GM18520 (cell line): ENCODE measurements at regions not wholly inside any gene's neighbourhood (a gene's known extent, or its start where the extent isn't known, plus 50 kb on each side); places are given as distances from the start of the nearest gene placed in this dataset.

ENCODE experiments used
- ATAC-seq: cut with Tn5 transposase; IDR thresholded peaks from one replicate; pipeline ENCODE4 v1.9.1; 2021; ENCODE audit not compliant: unreplicated experiment

DNA sequence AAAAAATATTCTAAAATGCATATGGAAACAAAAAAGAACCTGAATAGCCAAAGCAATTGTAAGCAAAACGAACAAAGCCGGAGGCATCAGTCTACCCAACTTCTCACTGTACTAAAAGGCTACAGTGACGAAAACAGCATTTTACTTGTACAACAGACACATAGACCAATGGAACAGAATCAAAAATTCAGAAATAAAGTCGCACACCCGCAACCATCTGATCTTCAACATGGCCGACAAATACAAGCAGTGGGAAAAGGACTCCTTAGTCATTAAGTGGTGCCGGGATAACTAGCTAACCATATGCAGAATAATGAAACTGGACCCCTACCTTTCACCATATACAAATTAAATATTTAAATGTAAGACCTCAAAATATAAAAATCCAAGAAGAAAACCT lies 203.9 kb upstream of the PPFIA2 start:
- no peak for ATAC-seq

GRCh38 chr12:81962126-81962856 lies 203.1 kb upstream of the PPFIA2 start:
- no peak for ATAC-seq

GRCh38 chr12:81958406-81958805 lies 199.3 kb upstream of the PPFIA2 start:
- ATAC-seq: no peak

DNA sequence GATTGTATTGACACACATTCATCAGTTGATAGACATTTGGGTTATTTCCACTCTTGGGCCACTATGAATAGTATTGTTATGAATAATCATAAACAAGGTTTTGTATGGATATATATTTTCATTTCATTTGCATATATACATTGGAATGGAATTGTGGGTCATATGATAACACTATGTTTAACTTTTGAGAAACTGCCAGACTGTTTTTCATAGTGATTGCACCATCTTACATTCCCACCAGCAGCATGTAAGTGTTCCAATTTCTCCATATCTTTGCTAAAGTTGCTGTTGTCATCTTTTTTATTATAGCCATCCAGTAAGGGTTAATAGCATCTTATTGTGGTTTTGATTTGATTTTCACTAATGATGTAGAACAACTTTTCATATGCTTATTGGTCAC lies 198.5 kb upstream of the PPFIA2 start:
- no peak for ATAC-seq

GRCh38 chr12:81956468-81956860 lies 197.3 kb upstream of the PPFIA2 start:
- no peak for ATAC-seq

GRCh38 chr12:81953541-81953940 lies 194.4 kb upstream of the PPFIA2 start:
- no peak for ATAC-seq

DNA sequence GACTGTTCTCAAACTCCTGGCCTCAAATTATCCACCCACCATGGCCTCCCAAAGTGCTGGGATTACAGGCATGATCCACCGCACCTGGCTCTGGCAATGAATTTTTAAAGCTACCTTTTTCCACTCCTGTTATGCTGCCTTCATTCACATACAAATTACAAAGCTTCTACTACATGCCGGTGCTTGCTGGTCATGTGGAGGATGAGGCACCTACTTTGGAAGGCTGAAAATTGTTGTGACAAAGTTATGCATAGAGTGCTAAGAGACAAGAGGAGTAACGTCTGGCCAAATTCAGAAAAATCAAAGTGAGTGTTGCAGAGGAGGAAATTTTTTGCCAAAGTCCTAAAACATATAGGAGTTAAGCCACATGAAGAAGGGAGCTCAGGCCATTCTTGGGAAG lies 191.7 kb upstream of the PPFIA2 start:
- no peak for ATAC-seq

- no peak for ATAC-seq
These were observed 190.7 kb upstream of the PPFIA2 start for GRCh38 chr12:81949841-81950308.

GRCh38 chr12:81949416-81949815 lies 190.3 kb upstream of the PPFIA2 start:
- ATAC-seq: no peak

DNA sequence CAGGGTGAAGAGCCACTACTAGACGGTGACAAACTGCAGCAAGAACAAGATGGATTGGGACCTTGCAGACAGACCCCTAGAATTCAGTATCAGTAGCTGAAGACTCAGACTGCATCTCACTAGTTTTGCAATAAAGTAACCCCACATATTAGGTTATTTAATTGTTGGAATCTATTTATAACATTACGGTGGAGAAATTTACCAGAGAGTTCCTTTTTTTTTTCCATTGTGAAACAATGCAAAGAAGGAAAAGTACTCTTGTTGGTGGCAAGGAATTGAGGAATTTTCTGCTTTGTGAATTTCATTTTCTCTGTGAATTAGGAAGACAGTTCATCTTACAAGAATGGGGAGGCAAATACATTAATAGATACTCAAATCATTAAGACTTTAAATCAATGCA lies 185.7 kb upstream of the PPFIA2 start:
- no peak for ATAC-seq

- no peak for ATAC-seq
These were observed 183.4 kb upstream of the PPFIA2 start for GRCh38 chr12:81942594-81942993.

- ATAC-seq: no peak
These were observed 170.9 kb upstream of the PPFIA2 start for GRCh38 chr12:81930037-81930436.

- ATAC-seq: no peak
These were observed 137.6 kb upstream of the PPFIA2 start for GRCh38 chr12:81896771-81897170.

GRCh38 chr12:81888961-81889360 lies 129.8 kb upstream of the PPFIA2 start:
- no peak for ATAC-seq

DNA sequence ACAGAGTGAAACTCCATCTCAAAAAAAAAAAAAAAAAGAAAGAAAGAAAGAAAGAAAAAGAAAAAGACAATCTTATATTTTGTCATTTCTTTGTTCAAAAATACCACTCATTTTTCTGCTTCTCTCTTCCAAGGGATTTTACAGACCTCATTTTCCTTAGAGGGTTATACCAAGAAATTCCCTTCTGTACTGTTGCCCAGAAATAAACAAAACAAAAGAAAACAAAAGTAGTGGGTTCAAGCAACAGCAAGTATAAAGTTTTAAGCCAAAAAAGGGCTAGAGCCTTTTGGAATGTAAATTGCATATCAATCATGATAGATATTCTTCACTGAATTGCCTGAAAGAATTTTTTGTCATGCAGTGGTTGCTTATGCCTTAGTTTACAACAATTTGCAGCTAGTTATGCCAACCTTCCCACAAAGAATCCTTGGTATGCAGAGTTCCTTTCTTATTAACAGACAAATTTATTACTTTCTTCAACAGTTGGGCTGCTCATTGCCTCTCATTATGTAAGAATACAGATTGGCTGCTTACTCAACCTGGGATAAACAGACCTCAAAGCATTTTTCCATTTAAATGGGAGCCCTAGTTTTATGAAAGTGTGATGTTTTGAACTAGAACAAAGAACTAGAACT lies 129.1 kb upstream of the PPFIA2 start:
- ATAC-seq: no peak

DNA sequence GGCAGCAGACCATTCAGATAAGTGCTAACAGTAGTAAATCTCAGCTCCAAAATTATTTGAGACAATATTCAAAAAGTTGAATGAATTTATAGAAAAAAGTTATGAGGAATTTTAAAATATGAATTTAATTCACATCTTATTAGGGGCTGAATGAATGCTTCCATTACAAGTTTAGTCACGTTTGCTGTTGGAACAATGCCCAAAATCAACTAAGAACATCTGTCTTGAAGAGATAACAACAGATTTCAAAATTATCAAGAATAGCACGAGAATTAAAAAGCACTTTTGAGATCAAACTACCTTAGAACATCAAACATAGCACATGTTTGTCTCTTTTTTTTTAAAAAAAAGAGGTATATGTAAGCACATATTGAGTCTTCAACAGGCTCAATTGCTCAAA lies 115.4 kb upstream of the PPFIA2 start:
- no peak for ATAC-seq

- no peak for ATAC-seq
These were observed 115.0 kb upstream of the PPFIA2 start for GRCh38 chr12:81874166-81874565.

DNA sequence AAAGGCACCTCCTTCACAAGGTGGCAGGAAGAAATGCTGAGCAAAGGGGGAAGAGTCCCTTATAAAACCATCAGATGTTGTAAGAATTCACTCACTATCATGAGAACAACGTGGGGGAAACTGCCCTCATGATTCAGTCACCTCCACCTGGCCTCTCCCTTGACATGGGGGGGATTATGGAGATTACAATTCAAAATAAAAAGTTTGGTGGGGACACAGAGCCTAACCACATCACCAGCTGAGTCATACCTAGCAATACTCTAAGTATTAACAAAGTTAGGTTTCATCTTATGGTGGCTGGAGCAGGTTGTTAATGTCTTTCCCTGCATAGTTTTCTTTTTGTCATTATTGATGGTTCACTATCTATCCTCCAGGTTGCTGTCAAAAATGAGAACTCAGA lies 113.2 kb upstream of the PPFIA2 start:
- ATAC-seq: no peak

- no peak for ATAC-seq
These were observed 106.9 kb upstream of the PPFIA2 start for GRCh38 chr12:81866081-81866480.

DNA sequence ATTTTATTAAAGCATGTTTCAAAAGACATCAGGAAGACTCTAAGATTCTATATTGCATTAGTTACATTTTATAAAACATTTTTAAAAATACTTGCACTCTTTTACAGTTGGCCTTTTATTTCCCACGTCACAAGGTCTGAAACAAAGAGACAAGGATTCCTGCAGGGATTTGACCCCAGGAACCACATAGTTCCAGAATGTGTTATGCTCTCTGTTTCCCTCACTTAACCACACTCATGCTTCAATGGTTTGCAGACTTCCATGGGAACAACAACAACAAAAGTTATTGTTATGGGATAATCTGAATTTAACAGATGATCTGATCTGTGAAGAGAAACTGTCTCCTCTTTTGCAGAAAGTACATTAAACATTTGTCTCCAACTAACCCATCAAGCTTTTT lies 104.3 kb upstream of the PPFIA2 start:
- no peak for ATAC-seq

- ATAC-seq: no peak
These were observed 100.4 kb upstream of the PPFIA2 start for GRCh38 chr12:81859521-81859920.

DNA sequence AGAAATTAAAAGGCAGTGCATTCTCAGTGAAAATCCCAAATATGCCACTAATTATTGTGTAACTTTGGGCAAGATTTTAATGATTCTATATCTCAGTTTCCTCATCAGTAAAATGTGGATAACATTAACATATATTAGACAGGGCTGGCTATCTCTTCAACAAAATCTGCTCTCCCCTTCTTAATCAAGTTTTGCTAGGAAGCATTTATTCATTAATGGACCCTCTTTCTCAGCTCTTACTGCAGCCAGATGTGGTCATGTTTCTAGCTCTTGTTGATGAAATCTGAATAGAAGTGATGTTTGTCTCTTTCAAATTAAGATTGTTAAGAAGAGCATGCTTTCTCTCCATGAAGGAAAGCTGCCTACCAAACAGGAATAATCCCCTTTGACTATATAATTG lies 84.4 kb upstream of the PPFIA2 start:
- ATAC-seq: no peak

GRCh38 chr12:81835783-81836182 lies 76.6 kb upstream of the PPFIA2 start:
- no peak for ATAC-seq
